DOHH2 (cell line): ENCODE measurements at regions not wholly inside any gene's neighbourhood (a gene's known extent, or its start where the extent isn't known, plus 50 kb on each side); places are given as distances from the start of the nearest gene placed in this dataset.

ENCODE experiments used
- H3F3A ChIP-seq: fragments of 200-600 bp; sonication (generic), shearing (Covaris generic); 2 replicates; pipeline ENCODE4 v1.6.0; 2016; ENCODE audit warnings: antibody characterized with exemption, mild to moderate bottlenecking; ENCODE audit not compliant: control insufficient read depth, insufficient read depth
- H3K27ac ChIP-seq: fragments of 200-600 bp; sonication (generic); 2 replicates; pipeline ENCODE4 v1.5.1; 2014; ENCODE audit warnings: low read depth, mild to moderate bottlenecking, low read length, moderate library complexity
- H3K27me3 ChIP-seq: fragments of 200-600 bp; sonication (generic); 2 replicates; pipeline ENCODE4 v1.6.1; 2014; ENCODE audit warnings: mild to moderate bottlenecking, low read length, mixed read lengths; ENCODE audit not compliant: control insufficient read depth
- H3K36me3 ChIP-seq: fragments of 200-600 bp; sonication (generic); 2 replicates; pipeline ENCODE4 v1.6.1; 2014; ENCODE audit warnings: mild to moderate bottlenecking, low read length, moderate library complexity, mixed read lengths; ENCODE audit not compliant: control insufficient read depth
- H3K4me1 ChIP-seq: fragments of 200-600 bp; sonication (generic); 2 replicates; pipeline ENCODE4 v1.6.1; 2014; ENCODE audit warnings: mild to moderate bottlenecking, low read length, mixed read lengths; ENCODE audit not compliant: control insufficient read depth
- H3K4me2 ChIP-seq: fragments of 200-600 bp; sonication (generic); 2 replicates; pipeline ENCODE4 v1.6.0; 2014; ENCODE audit warnings: mild to moderate bottlenecking, low read length, moderate library complexity
- H3K4me3 ChIP-seq: fragments of 200-600 bp; sonication (generic); 2 replicates; pipeline ENCODE4 v1.5.1; 2014; ENCODE audit warnings: mild to moderate bottlenecking, low read length, mixed read lengths
- H3K79me2 ChIP-seq: fragments of 200-600 bp; sonication (generic); 2 replicates; pipeline ENCODE4 v1.6.1; 2014; ENCODE audit warnings: mild to moderate bottlenecking, low read length, mixed read lengths; ENCODE audit not compliant: control insufficient read depth
- H3K9me2 ChIP-seq: fragments of 200-600 bp; sonication (generic); replicated peaks from 2 replicates; pipeline ENCODE4 v1.6.1; 2014; ENCODE audit warnings: mild to moderate bottlenecking, low read length, mixed read lengths; ENCODE audit not compliant: control insufficient read depth
- H3K9me3 ChIP-seq: fragments of 200-600 bp; sonication (generic); 2 replicates; pipeline ENCODE4 v1.6.1; 2014; ENCODE audit warnings: antibody characterized with exemption, low read length, mixed read lengths; ENCODE audit not compliant: control insufficient read depth, insufficient read depth
- H4K20me1 ChIP-seq: fragments of 200-600 bp; sonication (generic); 2 replicates; pipeline ENCODE4 v1.6.0; 2014; ENCODE audit warnings: low read depth, mild to moderate bottlenecking, antibody characterized with exemption, low read length, moderate library complexity; ENCODE audit not compliant: control insufficient read depth, insufficient read depth
- EZH2phosphoT487 ChIP-seq: fragments of 200-600 bp; sonication (generic); IDR thresholded peaks from 2 replicates; pipeline ENCODE4 v1.6.1; 2017; ENCODE audit warnings: borderline replicate concordance, mild to moderate bottlenecking, antibody characterized with exemption, low read length, moderate library complexity, mixed read lengths
- TF ChIP-seq, protein P1 (sequence below): fragments of 200-600 bp; sonication (generic); IDR thresholded peaks from one replicate; pipeline ENCODE4 v1.5.1; 2014; ENCODE audit warnings: antibody characterized with exemption, mild to moderate bottlenecking, low read depth, low read length; ENCODE audit not compliant: poor library complexity, severe bottlenecking

- H3K36me3 ChIP-seq, result no peaks in the 10 kb centered on the region
- H3K4me3 ChIP-seq, result no peak overlapping the region
- H3K9me2 ChIP-seq, result no peaks in the 10 kb centered on the region
- no peak for TF ChIP-seq EZH2phosphoT487
- TF ChIP-seq, protein P1, sequence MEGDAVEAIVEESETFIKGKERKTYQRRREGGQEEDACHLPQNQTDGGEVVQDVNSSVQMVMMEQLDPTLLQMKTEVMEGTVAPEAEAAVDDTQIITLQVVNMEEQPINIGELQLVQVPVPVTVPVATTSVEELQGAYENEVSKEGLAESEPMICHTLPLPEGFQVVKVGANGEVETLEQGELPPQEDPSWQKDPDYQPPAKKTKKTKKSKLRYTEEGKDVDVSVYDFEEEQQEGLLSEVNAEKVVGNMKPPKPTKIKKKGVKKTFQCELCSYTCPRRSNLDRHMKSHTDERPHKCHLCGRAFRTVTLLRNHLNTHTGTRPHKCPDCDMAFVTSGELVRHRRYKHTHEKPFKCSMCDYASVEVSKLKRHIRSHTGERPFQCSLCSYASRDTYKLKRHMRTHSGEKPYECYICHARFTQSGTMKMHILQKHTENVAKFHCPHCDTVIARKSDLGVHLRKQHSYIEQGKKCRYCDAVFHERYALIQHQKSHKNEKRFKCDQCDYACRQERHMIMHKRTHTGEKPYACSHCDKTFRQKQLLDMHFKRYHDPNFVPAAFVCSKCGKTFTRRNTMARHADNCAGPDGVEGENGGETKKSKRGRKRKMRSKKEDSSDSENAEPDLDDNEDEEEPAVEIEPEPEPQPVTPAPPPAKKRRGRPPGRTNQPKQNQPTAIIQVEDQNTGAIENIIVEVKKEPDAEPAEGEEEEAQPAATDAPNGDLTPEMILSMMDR, result no peak
- H3K79me2 ChIP-seq, result no peaks in the 10 kb centered on the region
- no peaks in the 10 kb centered on the region for H3K9me3 ChIP-seq
- no peaks in the 10 kb centered on the region for H3K27me3 ChIP-seq
- H3F3A ChIP-seq, result no peaks in the 10 kb centered on the region
- no peaks in the 10 kb centered on the region for H3K4me1 ChIP-seq
- no peaks in the 10 kb centered on the region for H4K20me1 ChIP-seq
- no peak overlapping the region for H3K27ac ChIP-seq
- H3K4me2 ChIP-seq, result no peak overlapping the region
Measured at GRCh38 chrX:128928636-128929035, 594.7 kb downstream of the SMARCA1 start.

GRCh38 chrX:128927363-128927762 lies 595.9 kb downstream of the SMARCA1 start:
- H3K9me3 ChIP-seq, result no peaks in the 10 kb centered on the region
- TF ChIP-seq, protein P1, result no peak
- no peak for TF ChIP-seq EZH2phosphoT487
- H3F3A ChIP-seq, result no peaks in the 10 kb centered on the region
- no peaks in the 10 kb centered on the region for H3K9me2 ChIP-seq
- no peak overlapping the region for H3K4me2 ChIP-seq
- H3K4me1 ChIP-seq, result no peaks in the 10 kb centered on the region
- H3K36me3 ChIP-seq, result no peaks in the 10 kb centered on the region
- H3K27me3 ChIP-seq, result no peaks in the 10 kb centered on the region
- H3K4me3 ChIP-seq, result no peak overlapping the region
- H4K20me1 ChIP-seq, result no peaks in the 10 kb centered on the region
- H3K27ac ChIP-seq, result no peak overlapping the region
- no peaks in the 10 kb centered on the region for H3K79me2 ChIP-seq

DNA sequence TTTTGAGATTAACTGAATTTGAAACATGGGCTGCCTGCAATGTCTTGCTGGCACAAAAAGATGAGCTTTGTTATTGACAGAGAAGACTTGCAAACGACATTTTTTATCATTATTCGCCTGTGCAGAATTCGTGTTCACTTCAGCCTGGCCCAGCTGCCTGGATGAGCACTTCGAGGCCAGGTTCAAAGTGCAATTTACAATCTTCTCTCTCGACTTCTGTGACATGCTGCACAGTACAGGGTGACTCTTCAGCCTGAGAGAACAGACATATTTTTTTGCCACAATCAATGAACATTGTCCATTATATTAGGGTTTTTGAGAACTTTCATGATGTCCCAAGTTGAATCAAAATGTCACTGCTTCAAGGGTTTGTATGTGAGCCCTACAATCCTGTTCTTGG lies 616.5 kb downstream of the SMARCA1 start:
- no peaks in the 10 kb centered on the region for H3K4me1 ChIP-seq
- TF ChIP-seq, protein P1, result no peak
- no peak for TF ChIP-seq EZH2phosphoT487
- H4K20me1 ChIP-seq, result no peaks in the 10 kb centered on the region
- no peak overlapping the region for H3K27ac ChIP-seq
- no peaks in the 10 kb centered on the region for H3K27me3 ChIP-seq
- no peaks in the 10 kb centered on the region for H3K36me3 ChIP-seq
- H3K4me2 ChIP-seq, result no peak overlapping the region
- no peaks in the 10 kb centered on the region for H3K79me2 ChIP-seq
- H3F3A ChIP-seq, result no peaks in the 10 kb centered on the region
- H3K9me3 ChIP-seq, result no peaks in the 10 kb centered on the region
- H3K9me2 ChIP-seq, result no peaks in the 10 kb centered on the region
- no peak overlapping the region for H3K4me3 ChIP-seq

- H3K36me3 ChIP-seq, result no peaks in the 10 kb centered on the region
- H3K4me1 ChIP-seq, result no peaks in the 10 kb centered on the region
- no peak overlapping the region for H3K27ac ChIP-seq
- no peaks in the 10 kb centered on the region for H3K9me3 ChIP-seq
- H3K9me2 ChIP-seq, result no peaks in the 10 kb centered on the region
- no peaks in the 10 kb centered on the region for H3K79me2 ChIP-seq
- H3K4me2 ChIP-seq, result no peak overlapping the region
- no peaks in the 10 kb centered on the region for H3K27me3 ChIP-seq
- H4K20me1 ChIP-seq, result no peaks in the 10 kb centered on the region
- H3K4me3 ChIP-seq, result no peak overlapping the region
- TF ChIP-seq, protein P1, result no peak
- no peak for TF ChIP-seq EZH2phosphoT487
- no peaks in the 10 kb centered on the region for H3F3A ChIP-seq
Measured at GRCh38 chrX:128901018-128901417, 622.3 kb downstream of the SMARCA1 start.
